ENCODE measurements at regions not wholly inside any gene's neighbourhood (a gene's known extent, or its start where the extent isn't known, plus 50 kb on each side); places are given as distances from the start of the nearest gene placed in this dataset.

GRCh38 chr4:104188301-104188700, 306.4 kb downstream of the CXXC4 start:
- H3K27ac ChIP-seq (ENCODE audit: insufficient read depth, low read length) = no peak overlapping the region
- H3K27me3 ChIP-seq (ENCODE audit: control insufficient read depth, insufficient read depth, low read length) = no peaks in the 10 kb centered on the region

GRCh38 chr4:104169437-104169836, 325.3 kb downstream of the CXXC4 start:
- H4K20me1 ChIP-seq (ENCODE audit: control insufficient read depth, extremely low read depth, insufficient read depth, low read length) = no peaks in the 10 kb centered on the region
- no peak overlapping the region for H2AFZ ChIP-seq (ENCODE audit: low read length)
- H3K9ac ChIP-seq (ENCODE audit: insufficient read depth, low read length) = no peak overlapping the region
- no peaks in the 10 kb centered on the region for H3K27me3 ChIP-seq (ENCODE audit: control insufficient read depth, insufficient read depth, low read length)
- H3K9me3 ChIP-seq (ENCODE audit: control insufficient read depth, insufficient read depth, low read depth, low read length) = no peaks in the 10 kb centered on the region
- H3K4me1 ChIP-seq (ENCODE audit: control insufficient read depth, extremely low read depth, insufficient read depth, low read length) = no peaks in the 10 kb centered on the region
- no peak for DNase-seq (ENCODE audit: low read depth in 2 of 2)
- no peaks in the 10 kb centered on the region for H3K79me2 ChIP-seq (ENCODE audit: control insufficient read depth, insufficient read depth, low read length)
- no peak overlapping the region for H3K4me2 ChIP-seq (ENCODE audit: extremely low read depth, insufficient read depth, low read length)
- H3K27ac ChIP-seq (ENCODE audit: insufficient read depth, low read length) = no peak overlapping the region
- H3K36me3 ChIP-seq (ENCODE audit: control insufficient read depth, insufficient read depth, low read length) = no peaks in the 10 kb centered on the region
- no peak overlapping the region for H3K4me3 ChIP-seq (replicated peaks in 1 of 4; ENCODE audit: control extremely low read depth in 1 of 4, insufficient read depth in 1 of 4, low read depth in 3 of 4, low read length in 4 of 4)
- TF ChIP-seq EZH2 (IDR thresholded peaks at IDR 0.05; ENCODE audit: low read length, missing control alignments) (no peak), CTCF (conservative IDR thresholded peaks at IDR 0.05 in 1 of 2, IDR thresholded peaks at IDR 0.05 in 1 of 2; ENCODE audit: low read depth in 1 of 2, low read length in 2 of 2) (no peak)

More at GRCh38 chr4:104188301-104188700, 306.4 kb downstream of the CXXC4 start:
- H3K9me3 ChIP-seq (ENCODE audit: control insufficient read depth, insufficient read depth, low read depth, low read length) = no peaks in the 10 kb centered on the region
- H3K4me3 ChIP-seq (replicated peaks in 1 of 4; ENCODE audit: control extremely low read depth in 1 of 4, insufficient read depth in 1 of 4, low read depth in 3 of 4, low read length in 4 of 4) = no peak overlapping the region
- no peak overlapping the region for H3K4me2 ChIP-seq (ENCODE audit: extremely low read depth, insufficient read depth, low read length)
- no peaks in the 10 kb centered on the region for H3K4me1 ChIP-seq (ENCODE audit: control insufficient read depth, extremely low read depth, insufficient read depth, low read length)
- no peak for TF ChIP-seq EZH2 (IDR thresholded peaks at IDR 0.05; ENCODE audit: low read length, missing control alignments)
- no peak for TF ChIP-seq CTCF (conservative IDR thresholded peaks at IDR 0.05 in 1 of 2, IDR thresholded peaks at IDR 0.05 in 1 of 2; ENCODE audit: low read depth in 1 of 2, low read length in 2 of 2)
- no peaks in the 10 kb centered on the region for H3K79me2 ChIP-seq (ENCODE audit: control insufficient read depth, insufficient read depth, low read length)
- no peak overlapping the region for H2AFZ ChIP-seq (ENCODE audit: low read length)
- no peak for DNase-seq (ENCODE audit: low read depth in 2 of 2)
- H3K36me3 ChIP-seq (ENCODE audit: control insufficient read depth, insufficient read depth, low read length) = no peaks in the 10 kb centered on the region
- H3K9ac ChIP-seq (ENCODE audit: insufficient read depth, low read length) = no peak overlapping the region
- H4K20me1 ChIP-seq (ENCODE audit: control insufficient read depth, extremely low read depth, insufficient read depth, low read length) = no peaks in the 10 kb centered on the region

GRCh38 chr4:104166749-104167148, 327.9 kb downstream of the CXXC4 start:
- Histone ChIP-seq H4K20me1 (ENCODE audit: control insufficient read depth, extremely low read depth, insufficient read depth, low read length) (no peaks in the 10 kb centered on the region), H3K9ac (ENCODE audit: insufficient read depth, low read length) (no peak overlapping the region), H3K36me3 (ENCODE audit: control insufficient read depth, insufficient read depth, low read length) (no peaks in the 10 kb centered on the region), H3K4me1 (ENCODE audit: control insufficient read depth, extremely low read depth, insufficient read depth, low read length) (no peaks in the 10 kb centered on the region), H3K27me3 (ENCODE audit: control insufficient read depth, insufficient read depth, low read length) (no peaks in the 10 kb centered on the region), H3K4me3 (replicated peaks in 1 of 4; ENCODE audit: control extremely low read depth in 1 of 4, insufficient read depth in 1 of 4, low read depth in 3 of 4, low read length in 4 of 4) (no peak overlapping the region), H3K4me2 (ENCODE audit: extremely low read depth, insufficient read depth, low read length) (no peak overlapping the region), H3K79me2 (ENCODE audit: control insufficient read depth, insufficient read depth, low read length) (no peaks in the 10 kb centered on the region), H3K27ac (ENCODE audit: insufficient read depth, low read length) (no peak overlapping the region), H2AFZ (ENCODE audit: low read length) (no peak overlapping the region), H3K9me3 (ENCODE audit: control insufficient read depth, insufficient read depth, low read depth, low read length) (no peaks in the 10 kb centered on the region)
- no peak for TF ChIP-seq EZH2 (IDR thresholded peaks at IDR 0.05; ENCODE audit: low read length, missing control alignments)
- TF ChIP-seq CTCF (conservative IDR thresholded peaks at IDR 0.05 in 1 of 2, IDR thresholded peaks at IDR 0.05 in 1 of 2; ENCODE audit: low read depth in 1 of 2, low read length in 2 of 2) = no peak
- DNase-seq (ENCODE audit: low read depth in 2 of 2) = no peak
